ENCODE measurements at regions not wholly inside any gene's neighbourhood (a gene's known extent, or its start where the extent isn't known, plus 50 kb on each side); places are given as distances from the start of the nearest gene placed in this dataset.
A peak's percentile ranks its signal among the peaks of the same experiment; 100 is the strongest.
"Not testable (repeated sequence)": the region's sequence is repeated elsewhere in the genome, so short reads cannot be mapped to it uniquely, and the experiment has no call there.

- DNase-seq = no peak
These were observed 56.4 kb upstream of the TNFAIP3 start for GRCh38 chr6:137810554-137811120.

- DNase-seq = peak; percentile 72
These were observed 55.7 kb upstream of the TNFAIP3 start for GRCh38 chr6:137811121-137811915.

GRCh38 chr6:137811916-137812553 is 55.0 kb upstream of the TNFAIP3 start:
- DNase-seq = no peak

DNA sequence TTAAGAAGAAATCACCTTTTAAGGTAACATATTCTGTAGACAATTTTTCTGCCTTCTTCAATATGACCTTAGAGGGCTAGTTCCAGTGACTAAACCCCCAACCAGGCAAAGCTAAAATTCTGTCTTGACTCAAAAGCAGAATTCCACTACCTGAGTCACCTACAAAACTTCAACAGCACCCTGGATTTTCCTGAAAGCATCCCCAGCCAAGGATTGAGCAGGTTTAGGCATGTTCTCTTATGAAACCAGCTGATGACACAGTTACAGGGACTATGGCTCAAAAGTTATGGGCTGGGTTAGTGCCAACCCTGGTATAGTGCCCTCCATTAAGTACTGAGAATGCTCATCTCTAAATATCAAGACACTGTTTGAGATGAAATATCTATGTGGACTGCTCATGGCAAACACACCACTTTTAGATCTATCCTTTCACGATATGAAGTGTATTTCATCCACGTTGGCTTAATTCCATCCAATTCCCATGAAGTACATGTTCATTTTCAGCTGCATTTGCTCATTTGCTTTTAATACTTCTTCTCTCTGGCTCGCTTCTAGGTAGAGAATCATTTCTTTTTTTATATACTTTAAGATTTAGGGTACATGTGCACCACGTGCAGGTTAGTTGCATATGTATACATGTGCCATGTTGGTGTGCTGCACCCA is 53.6 kb upstream of the TNFAIP3 start:
- DNase-seq = no peak

DNA sequence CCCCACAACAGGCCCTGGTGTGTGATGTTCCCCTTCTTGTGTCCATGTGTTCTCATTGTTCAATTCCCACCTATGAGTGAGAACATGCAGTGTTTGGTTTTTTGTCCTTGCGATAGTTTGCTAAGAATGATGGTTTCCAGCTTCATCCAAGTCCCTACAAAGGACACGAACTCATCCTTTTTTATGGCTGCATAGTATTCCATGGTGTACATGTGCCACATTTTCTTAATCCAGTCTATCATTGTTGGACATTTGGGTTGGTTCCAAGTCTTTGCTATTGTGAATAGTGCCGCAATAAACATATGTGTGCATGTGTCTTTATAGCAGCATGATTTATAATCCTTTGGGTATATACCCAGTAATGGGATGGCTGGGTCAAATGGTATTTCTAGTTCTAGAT is 53.0 kb upstream of the TNFAIP3 start:
- DNase-seq = not testable (repeated sequence)

GRCh38 chr6:137815692-137816091 is 51.4 kb upstream of the TNFAIP3 start:
- DNase-seq = no peak

DNA sequence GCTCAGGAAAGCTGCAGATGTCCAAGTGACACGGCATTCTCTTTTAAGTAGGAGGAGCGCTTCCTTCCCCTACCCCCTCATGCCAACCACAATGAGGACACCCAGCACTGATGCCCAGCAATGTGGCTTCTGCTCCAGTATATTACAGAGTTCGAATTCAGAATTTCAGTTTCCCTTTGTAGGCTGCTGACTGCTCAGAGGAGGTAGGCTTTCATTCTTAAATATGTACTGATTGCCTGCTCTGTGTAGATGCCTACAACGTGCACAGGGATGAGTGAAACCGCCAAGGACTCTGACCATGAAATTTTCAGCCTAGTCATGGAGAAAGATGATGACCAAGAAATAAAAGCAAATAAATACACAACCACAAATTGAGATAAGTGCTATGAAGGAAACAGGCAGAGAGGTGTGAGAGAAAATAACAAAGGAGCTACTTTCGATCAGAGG is 50.9 kb upstream of the TNFAIP3 start:
- no peak for DNase-seq

DNA sequence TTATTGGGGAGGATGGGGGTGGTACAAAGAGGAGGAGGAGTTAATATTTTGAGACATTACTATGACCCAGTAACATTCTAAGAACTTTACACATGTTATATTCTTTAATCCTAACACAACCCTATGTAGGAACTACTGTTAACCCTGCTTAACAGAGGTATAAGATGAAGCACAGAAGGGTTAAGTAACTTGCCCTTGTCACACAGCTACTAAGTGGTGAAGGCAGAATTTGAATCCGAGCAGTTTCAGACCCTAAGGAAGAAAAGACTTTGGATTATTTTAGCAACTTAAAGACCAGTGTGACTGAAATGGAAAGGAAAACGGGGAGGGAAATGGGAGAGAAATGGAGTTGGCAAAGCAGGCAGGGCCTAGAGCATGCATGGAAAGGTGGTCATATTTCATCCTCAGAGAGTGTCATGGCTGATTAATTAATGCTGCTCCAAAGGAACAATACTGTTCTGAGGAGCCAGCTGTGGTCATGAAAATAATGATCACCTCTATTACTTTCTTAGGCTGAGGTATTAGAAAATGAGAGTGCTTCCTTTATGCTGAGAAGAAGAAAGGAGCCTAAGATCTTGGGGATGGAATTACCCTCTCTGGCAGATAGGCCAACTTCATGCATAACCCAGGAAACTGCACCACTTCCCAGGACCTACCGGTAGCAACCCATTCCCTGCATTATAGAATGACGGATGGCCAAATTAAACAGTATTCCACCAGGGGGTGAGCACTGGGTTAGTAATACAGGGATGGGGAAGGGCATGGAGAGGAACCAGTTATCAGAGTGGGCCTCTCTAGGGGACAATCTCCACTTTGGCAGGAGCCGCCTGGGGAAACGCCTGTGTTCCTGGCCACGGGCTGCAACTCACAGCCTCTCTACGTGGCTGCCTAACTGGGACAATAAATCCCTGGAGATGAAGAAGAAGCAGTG is 50.1 kb upstream of the TNFAIP3 start:
- DNase-seq = no peak

Measured in amniotic stem cell (primary cell).